Epithelial cell of esophagus (primary cell): ENCODE measurements at regions not wholly inside any gene's neighbourhood (a gene's known extent, or its start where the extent isn't known, plus 50 kb on each side); places are given as distances from the start of the nearest gene placed in this dataset.

Experiments
- DNase-seq: peaks from one replicate; pipeline ENCODE4 v3.0.0; 2010; ENCODE audit warnings: low read depth
- H3K4me3 ChIP-seq: 2 replicates; pipeline ENCODE4 v1.5.1; 2011; ENCODE audit warnings: mild to moderate bottlenecking, low read length, control low read depth
- CTCF ChIP-seq: IDR thresholded peaks from 2 replicates; pipeline ENCODE4 v1.5.1; 2011; ENCODE audit warnings: low read depth, mild to moderate bottlenecking, low read length, control low read depth, inconsistent platforms; ENCODE audit not compliant: insufficient read depth; ENCODE audit errors: missing control alignments

- no peak for TF ChIP-seq CTCF
- H3K4me3 ChIP-seq = no peak overlapping the region
- DNase-seq = no peak
Observed at GRCh38 chr12:131637986-131638385, 72.9 kb upstream of the SFSWAP start.

GRCh38 chr12:131639270-131639940 is 71.5 kb upstream of the SFSWAP start:
- no peak overlapping the region for H3K4me3 ChIP-seq
- TF ChIP-seq CTCF = no peak
- no peak for DNase-seq

- H3K4me3 ChIP-seq = no peak overlapping the region
- DNase-seq = no peak
- TF ChIP-seq CTCF = no peak
Observed at GRCh38 chr12:131640525-131640924, 70.4 kb upstream of the SFSWAP start.

- no peak overlapping the region for H3K4me3 ChIP-seq
- no peak for DNase-seq
- TF ChIP-seq CTCF = no peak
Observed at GRCh38 chr12:131641315-131641714, 69.6 kb upstream of the SFSWAP start.

- no peak overlapping the region for H3K4me3 ChIP-seq
- no peak for DNase-seq
Observed at GRCh38 chr12:131642101-131642540, 68.8 kb upstream of the SFSWAP start.

GRCh38 chr12:131642771-131643170 is 68.1 kb upstream of the SFSWAP start:
- no peak overlapping the region for H3K4me3 ChIP-seq
- DNase-seq = no peak
- TF ChIP-seq CTCF = no peak

More at GRCh38 chr12:131642101-131642540, 68.8 kb upstream of the SFSWAP start:
- no peak for TF ChIP-seq CTCF
